Duodenal mucosa (tissue), 2 donors: ENCODE measurements at regions not wholly inside any gene's neighbourhood (a gene's known extent, or its start where the extent isn't known, plus 50 kb on each side); places are given as distances from the start of the nearest gene placed in this dataset.

ENCODE experiments used
- H3K27ac ChIP-seq: one replicate; pipeline ENCODE4 v1.7.0; 2013; ENCODE audit warnings: low read depth, low read length
- H3K27me3 ChIP-seq, 2 donors: one replicate each; pipeline ENCODE4 v1.7.0; 2013; ENCODE audit warnings: low read length in 2 of 2, control low read depth in 1 of 2; ENCODE audit not compliant: insufficient read depth in 2 of 2, control insufficient read depth in 1 of 2
- H3K36me3 ChIP-seq, 2 donors: one replicate each; pipeline ENCODE4 v1.7.0; 2013; ENCODE audit warnings: low read length in 2 of 2, control low read depth in 1 of 2; ENCODE audit not compliant: insufficient read depth in 2 of 2, control insufficient read depth in 1 of 2
- H3K4me1 ChIP-seq, 2 donors: one replicate each; pipeline ENCODE4 v1.7.0; 2013; ENCODE audit warnings: low read length in 2 of 2, control low read depth in 1 of 2; ENCODE audit not compliant: insufficient read depth in 2 of 2, control insufficient read depth in 1 of 2
- H3K4me3 ChIP-seq, 2 donors: one replicate each; pipeline ENCODE4 v1.7.0; 2013; ENCODE audit warnings: low read length in 2 of 2, low read depth in 1 of 2
- H3K9ac ChIP-seq, 2 donors: one replicate each; pipeline ENCODE4 v1.7.0; 2013; ENCODE audit warnings: low read length in 2 of 2, low read depth in 1 of 2
- H3K9me3 ChIP-seq, 2 donors: one replicate each; pipeline ENCODE4 v1.7.0; 2013; ENCODE audit warnings: low read length in 2 of 2, control low read depth in 1 of 2; ENCODE audit not compliant: control insufficient read depth in 1 of 2

GRCh38 chr10:47077386-47077785 lies 166.2 kb downstream of the PTPN20 start:
- Histone ChIP-seq H3K4me1 (no peaks in the 10 kb centered on the region), H3K9me3 (no peaks in the 10 kb centered on the region), H3K4me3 (no peak overlapping the region), H3K36me3 (no peaks in the 10 kb centered on the region), H3K27ac (no peak overlapping the region), H3K9ac (no peak overlapping the region), H3K27me3 (no peaks in the 10 kb centered on the region)

GRCh38 chr10:47077941-47078340 lies 166.7 kb downstream of the PTPN20 start:
- Histone ChIP-seq H3K4me3 (no peak overlapping the region), H3K4me1 (no peaks in the 10 kb centered on the region), H3K27me3 (no peaks in the 10 kb centered on the region), H3K36me3 (no peaks in the 10 kb centered on the region), H3K9ac (no peak overlapping the region), H3K9me3 (no peaks in the 10 kb centered on the region), H3K27ac (no peak overlapping the region)

GRCh38 chr10:47078393-47079203 lies 167.4 kb downstream of the PTPN20 start:
- Histone ChIP-seq H3K9ac (no peak overlapping the region), H3K27me3 (no peaks in the 10 kb centered on the region), H3K36me3 (no peaks in the 10 kb centered on the region), H3K4me1 (no peaks in the 10 kb centered on the region), H3K27ac (no peak overlapping the region), H3K9me3 (no peaks in the 10 kb centered on the region), H3K4me3 (no peak overlapping the region)

GRCh38 chr10:47079204-47079580 lies 168.0 kb downstream of the PTPN20 start:
- H3K27me3 ChIP-seq, result no peaks in the 10 kb centered on the region
- H3K4me1 ChIP-seq, result no peaks in the 10 kb centered on the region
- no peaks in the 10 kb centered on the region for H3K9me3 ChIP-seq
- no peak overlapping the region for H3K4me3 ChIP-seq
- H3K36me3 ChIP-seq, result no peaks in the 10 kb centered on the region
- H3K27ac ChIP-seq, result no peak overlapping the region
- no peak overlapping the region for H3K9ac ChIP-seq

- no peak overlapping the region for H3K4me3 ChIP-seq
- no peak overlapping the region for H3K27ac ChIP-seq
- no peaks in the 10 kb centered on the region for H3K36me3 ChIP-seq
- no peaks in the 10 kb centered on the region for H3K4me1 ChIP-seq
- H3K9ac ChIP-seq, result no peak overlapping the region
- no peaks in the 10 kb centered on the region for H3K27me3 ChIP-seq
- H3K9me3 ChIP-seq, result no peaks in the 10 kb centered on the region
Observed at GRCh38 chr10:47081264-47081663, 170.0 kb downstream of the PTPN20 start.

GRCh38 chr10:47082055-47082784 lies 171.0 kb downstream of the PTPN20 start:
- no peaks in the 10 kb centered on the region for H3K27me3 ChIP-seq
- H3K9ac ChIP-seq, result no peak overlapping the region
- H3K27ac ChIP-seq, result no peak overlapping the region

GRCh38 chr10:47087667-47088066 lies 176.4 kb downstream of the PTPN20 start:
- Histone ChIP-seq H3K27me3 (no peaks in the 10 kb centered on the region), H3K9me3 (no peaks in the 10 kb centered on the region), H3K9ac (no peak overlapping the region)

More at GRCh38 chr10:47082055-47082784, 171.0 kb downstream of the PTPN20 start:
- H3K36me3 ChIP-seq, result no peaks in the 10 kb centered on the region
- H3K4me1 ChIP-seq, result no peaks in the 10 kb centered on the region
- no peak overlapping the region for H3K4me3 ChIP-seq
- no peaks in the 10 kb centered on the region for H3K9me3 ChIP-seq

GRCh38 chr10:47088656-47089354 lies 177.6 kb downstream of the PTPN20 start:
- Histone ChIP-seq H3K36me3 (no peaks in the 10 kb centered on the region), H3K27ac (no peak overlapping the region), H3K4me3 (no peak overlapping the region), H3K27me3 (no peaks in the 10 kb centered on the region), H3K9ac (no peak overlapping the region), H3K9me3 (no peaks in the 10 kb centered on the region), H3K4me1 (no peaks in the 10 kb centered on the region)

More at GRCh38 chr10:47087667-47088066, 176.4 kb downstream of the PTPN20 start:
- H3K27ac ChIP-seq, result no peak overlapping the region
- no peaks in the 10 kb centered on the region for H3K4me1 ChIP-seq
- no peaks in the 10 kb centered on the region for H3K36me3 ChIP-seq
- H3K4me3 ChIP-seq, result no peak overlapping the region

GRCh38 chr10:47090042-47090441 lies 178.8 kb downstream of the PTPN20 start:
- H3K9me3 ChIP-seq, result no peaks in the 10 kb centered on the region
- no peak overlapping the region for H3K9ac ChIP-seq
- no peaks in the 10 kb centered on the region for H3K36me3 ChIP-seq
- no peak overlapping the region for H3K27ac ChIP-seq
- H3K27me3 ChIP-seq, result no peaks in the 10 kb centered on the region
- no peak overlapping the region for H3K4me3 ChIP-seq
- no peaks in the 10 kb centered on the region for H3K4me1 ChIP-seq

GRCh38 chr10:47090903-47091302 lies 179.7 kb downstream of the PTPN20 start:
- Histone ChIP-seq H3K27me3 (no peaks in the 10 kb centered on the region), H3K27ac (no peak overlapping the region), H3K36me3 (no peaks in the 10 kb centered on the region), H3K9me3 (no peaks in the 10 kb centered on the region), H3K9ac (no peak overlapping the region), H3K4me1 (no peaks in the 10 kb centered on the region), H3K4me3 (no peak overlapping the region)
